ENCODE measurements at regions not wholly inside any gene's neighbourhood (a gene's known extent, or its start where the extent isn't known, plus 50 kb on each side); places are given as distances from the start of the nearest gene placed in this dataset.

GRCh38 chr4:156439576-156440200 is 486.0 kb upstream of the CTSO start:
- TF ChIP-seq EZH2phosphoT487 (conservative IDR thresholded peaks at IDR 0.05; ENCODE audit: low read length) (no peak), CTCF (IDR thresholded peaks at IDR 0.05; ENCODE audit: insufficient read depth, low read length, poor library complexity, severe bottlenecking) (no peak)
- H2AFZ ChIP-seq (ENCODE audit: low read depth, low read length, severe bottlenecking): no peak overlapping the region
- no peak overlapping the region for H3K4me3 ChIP-seq (ENCODE audit: insufficient read depth, low read length, poor library complexity, severe bottlenecking)
- no peaks in the 10 kb centered on the region for H3K9me3 ChIP-seq (ENCODE audit: insufficient read depth, low read length)
- H3K36me3 ChIP-seq (ENCODE audit: low read length): no peaks in the 10 kb centered on the region
- no peak overlapping the region for H3K9ac ChIP-seq (ENCODE audit: low read length)
- no peaks in the 10 kb centered on the region for H3K9me2 ChIP-seq (replicated peaks; ENCODE audit: insufficient read depth, low read length)
- no peak overlapping the region for H3K4me2 ChIP-seq (ENCODE audit: low read depth, low read length, poor library complexity, severe bottlenecking)
- no peaks in the 10 kb centered on the region for H3K27me3 ChIP-seq (ENCODE audit: low read length)
- H3F3A ChIP-seq (ENCODE audit: insufficient read depth): no peaks in the 10 kb centered on the region
- H3K27ac ChIP-seq (ENCODE audit: low read depth, low read length): no peak overlapping the region
- no peaks in the 10 kb centered on the region for H3K79me2 ChIP-seq (ENCODE audit: insufficient read depth, low read length)
- no peaks in the 10 kb centered on the region for H4K20me1 ChIP-seq (ENCODE audit: low read depth, low read length)

GRCh38 chr4:156437666-156438065 is 484.0 kb upstream of the CTSO start:
- Histone ChIP-seq H3K9me2 (replicated peaks; ENCODE audit: insufficient read depth, low read length) (no peaks in the 10 kb centered on the region), H3K4me3 (ENCODE audit: insufficient read depth, low read length, poor library complexity, severe bottlenecking) (no peak overlapping the region), H3K27ac (ENCODE audit: low read depth, low read length) (no peak overlapping the region), H3K9me3 (ENCODE audit: insufficient read depth, low read length) (no peaks in the 10 kb centered on the region), H3K27me3 (ENCODE audit: low read length) (no peaks in the 10 kb centered on the region), H3K79me2 (ENCODE audit: insufficient read depth, low read length) (no peaks in the 10 kb centered on the region), H3K4me2 (ENCODE audit: low read depth, low read length, poor library complexity, severe bottlenecking) (no peak overlapping the region), H2AFZ (ENCODE audit: low read depth, low read length, severe bottlenecking) (no peak overlapping the region), H3K9ac (ENCODE audit: low read length) (no peak overlapping the region), H3K36me3 (ENCODE audit: low read length) (no peaks in the 10 kb centered on the region), H4K20me1 (ENCODE audit: low read depth, low read length) (no peaks in the 10 kb centered on the region), H3F3A (ENCODE audit: insufficient read depth) (no peaks in the 10 kb centered on the region)
- TF ChIP-seq CTCF (IDR thresholded peaks at IDR 0.05; ENCODE audit: insufficient read depth, low read length, poor library complexity, severe bottlenecking) (no peak), EZH2phosphoT487 (conservative IDR thresholded peaks at IDR 0.05; ENCODE audit: low read length) (no peak)

GRCh38 chr4:156422576-156422975 is 468.9 kb upstream of the CTSO start:
- H3K4me2 ChIP-seq (ENCODE audit: low read depth, low read length, poor library complexity, severe bottlenecking): no peak overlapping the region
- no peak overlapping the region for H2AFZ ChIP-seq (ENCODE audit: low read depth, low read length, severe bottlenecking)
- TF ChIP-seq EZH2phosphoT487 (conservative IDR thresholded peaks at IDR 0.05; ENCODE audit: low read length) (no peak), CTCF (IDR thresholded peaks at IDR 0.05; ENCODE audit: insufficient read depth, low read length, poor library complexity, severe bottlenecking) (no peak)
- H3K9me3 ChIP-seq (ENCODE audit: insufficient read depth, low read length): no peaks in the 10 kb centered on the region
- no peak overlapping the region for H3K4me3 ChIP-seq (ENCODE audit: insufficient read depth, low read length, poor library complexity, severe bottlenecking)
- H3K27me3 ChIP-seq (ENCODE audit: low read length): no peaks in the 10 kb centered on the region
- H3F3A ChIP-seq (ENCODE audit: insufficient read depth): no peaks in the 10 kb centered on the region
- H3K79me2 ChIP-seq (ENCODE audit: insufficient read depth, low read length): no peaks in the 10 kb centered on the region
- no peak overlapping the region for H3K9ac ChIP-seq (ENCODE audit: low read length)
- H3K9me2 ChIP-seq (replicated peaks; ENCODE audit: insufficient read depth, low read length): no peaks in the 10 kb centered on the region
- no peak overlapping the region for H3K27ac ChIP-seq (ENCODE audit: low read depth, low read length)
- H3K36me3 ChIP-seq (ENCODE audit: low read length): no peaks in the 10 kb centered on the region
- no peaks in the 10 kb centered on the region for H4K20me1 ChIP-seq (ENCODE audit: low read depth, low read length)
